ENCODE measurements at regions not wholly inside any gene's neighbourhood (a gene's known extent, or its start where the extent isn't known, plus 50 kb on each side); places are given as distances from the start of the nearest gene placed in this dataset.

GRCh38 chr2:125086313-125087184 is 1061.5 kb downstream of the CNTNAP5 start:
- DNase-seq (ENCODE audit: low spot score) (no peak), ATAC-seq (no peak)
- TF ChIP-seq ZNF317 (CRISPR knock-in tag; IDR thresholded peaks at IDR 0.05; ENCODE audit: borderline replicate concordance, low read depth) (no peak), GRHL2 (CRISPR knock-in tag; IDR thresholded peaks at IDR 0.05; ENCODE audit: insufficient replicate concordance, severe bottlenecking) (no peak), TP53 (CRISPR knock-in tag; IDR thresholded peaks at IDR 0.05) (no peak), MAX (CRISPR knock-in tag; IDR thresholded peaks at IDR 0.05) (no peak), ZNF396 (CRISPR knock-in tag; IDR thresholded peaks at IDR 0.05; ENCODE audit: borderline replicate concordance) (no peak), ATF1 (CRISPR knock-in tag; IDR thresholded peaks at IDR 0.05) (no peak), ATF6 (CRISPR knock-in tag; IDR thresholded peaks at IDR 0.05) (no peak), AFF4 (CRISPR knock-in tag; IDR thresholded peaks at IDR 0.05; ENCODE audit: borderline replicate concordance) (no peak), FOXK1 (CRISPR knock-in tag; IDR thresholded peaks at IDR 0.05) (no peak), RORB (CRISPR knock-in tag; IDR thresholded peaks at IDR 0.05) (no peak), NR2C2 (CRISPR knock-in tag; IDR thresholded peaks at IDR 0.05) (no peak), ZNF512 (CRISPR knock-in tag; IDR thresholded peaks at IDR 0.05; ENCODE audit: borderline replicate concordance) (no peak), CREB1 (CRISPR knock-in tag; IDR thresholded peaks at IDR 0.05) (no peak), ZNF263 (CRISPR knock-in tag; IDR thresholded peaks at IDR 0.05; ENCODE audit: low read depth) (no peak), ETV6 (CRISPR knock-in tag; IDR thresholded peaks at IDR 0.05) (no peak)
- Mint-ChIP-seq H3K27me3 (ENCODE audit: low read depth) (no peaks in the 10 kb centered on the region), H3K4me1 (peaks cover 12% of the 10 kb centered on the region), H3K4me3 (no peak overlapping the region), H3K27ac (no peak overlapping the region), H3K9me3 (peaks cover 31% of the 10 kb centered on the region), H3K36me3 (no peaks in the 10 kb centered on the region; the same call in 1 of the 2 replicates)
- ChIA-PET CTCF (no interaction called here), POLR2A (no interaction called here)

GRCh38 chr2:125092276-125093009 is 1067.4 kb downstream of the CNTNAP5 start:
- ChIA-PET POLR2A (no interaction called here), CTCF (no interaction called here)
- Mint-ChIP-seq H3K4me1 (peaks cover under 1% of the 10 kb centered on the region; the same call in 1 of the 2 replicates), H3K9me3 (peaks cover 21% of the 10 kb centered on the region), H3K27ac (no peak overlapping the region), H3K27me3 (ENCODE audit: low read depth) (no peaks in the 10 kb centered on the region), H3K4me3 (no peak overlapping the region), H3K36me3 (no peaks in the 10 kb centered on the region; the same call in none of the 2 replicates)
- TF ChIP-seq ZNF263 (CRISPR knock-in tag; IDR thresholded peaks at IDR 0.05; ENCODE audit: low read depth) = no peak
- no peak for TF ChIP-seq NFATC4 (CRISPR knock-in tag; IDR thresholded peaks at IDR 0.05)
- ATAC-seq (no peak), DNase-seq (ENCODE audit: low spot score) (no peak)

All from WTC11 (cell line).